Ovary (tissue), 3 donors: ENCODE measurements at regions not wholly inside any gene's neighbourhood (a gene's known extent, or its start where the extent isn't known, plus 50 kb on each side); places are given as distances from the start of the nearest gene placed in this dataset.

Experiments
- EP300 ChIP-seq: sonication (generic); formaldehyde crosslinking; IDR thresholded peaks from one replicate; pipeline ENCODE4 v1.6.1; 2017; ENCODE audit warnings: antibody characterized with exemption
- POLR2A ChIP-seq: fragments of 450-650 bp; IDR thresholded peaks from one replicate; pipeline ENCODE4 v1.6.1; 2017; ENCODE audit warnings: antibody characterized with exemption, mild to moderate bottlenecking, moderate library complexity
- TF ChIP-seq, protein P1 (sequence below), 3 donors: fragments of 450-650 bp in 2 of 3; fragments of 200-600 bp in 1 of 3; IDR thresholded peaks; one replicate each; pipeline versions ENCODE4 v1.5.1 to v1.8.0; 2016 to 2022; ENCODE audit warnings: antibody characterized with exemption in 3 of 3, mild to moderate bottlenecking in 1 of 3
- donor health status: DM: no; HTN: no; CAD: no.

DNA sequence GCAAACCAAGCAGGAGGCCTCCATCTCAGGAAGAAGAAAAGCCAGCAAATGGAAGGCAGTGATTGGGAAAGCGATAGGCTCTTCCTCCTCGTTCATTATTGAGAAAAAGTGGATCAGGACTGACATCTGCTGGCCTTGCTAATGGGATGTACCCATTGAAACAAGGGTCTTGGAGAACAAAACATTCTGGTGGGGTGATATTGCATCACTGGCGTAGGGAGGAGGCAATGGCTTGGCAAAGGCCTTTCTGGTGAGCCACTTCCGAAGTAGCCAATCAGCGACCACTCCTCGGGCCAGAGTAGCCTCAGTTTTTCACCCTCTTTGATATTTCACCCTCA is 86.7 kb upstream of the NFIB start:
- TF ChIP-seq, protein P1, sequence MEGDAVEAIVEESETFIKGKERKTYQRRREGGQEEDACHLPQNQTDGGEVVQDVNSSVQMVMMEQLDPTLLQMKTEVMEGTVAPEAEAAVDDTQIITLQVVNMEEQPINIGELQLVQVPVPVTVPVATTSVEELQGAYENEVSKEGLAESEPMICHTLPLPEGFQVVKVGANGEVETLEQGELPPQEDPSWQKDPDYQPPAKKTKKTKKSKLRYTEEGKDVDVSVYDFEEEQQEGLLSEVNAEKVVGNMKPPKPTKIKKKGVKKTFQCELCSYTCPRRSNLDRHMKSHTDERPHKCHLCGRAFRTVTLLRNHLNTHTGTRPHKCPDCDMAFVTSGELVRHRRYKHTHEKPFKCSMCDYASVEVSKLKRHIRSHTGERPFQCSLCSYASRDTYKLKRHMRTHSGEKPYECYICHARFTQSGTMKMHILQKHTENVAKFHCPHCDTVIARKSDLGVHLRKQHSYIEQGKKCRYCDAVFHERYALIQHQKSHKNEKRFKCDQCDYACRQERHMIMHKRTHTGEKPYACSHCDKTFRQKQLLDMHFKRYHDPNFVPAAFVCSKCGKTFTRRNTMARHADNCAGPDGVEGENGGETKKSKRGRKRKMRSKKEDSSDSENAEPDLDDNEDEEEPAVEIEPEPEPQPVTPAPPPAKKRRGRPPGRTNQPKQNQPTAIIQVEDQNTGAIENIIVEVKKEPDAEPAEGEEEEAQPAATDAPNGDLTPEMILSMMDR (IDR thresholded peaks at IDR 0.05): peak in 2 of 3 donors; percentile 19 to 29
- TF ChIP-seq POLR2A (no peak), EP300 (no peak)
